K562 (cell line): ENCODE measurements at regions not wholly inside any gene's neighbourhood (a gene's known extent, or its start where the extent isn't known, plus 50 kb on each side); places are given as distances from the start of the nearest gene placed in this dataset.

Source experiments
- CAMTA2 ChIP-seq: fragments of 250-450 bp; sonication (Bioruptor Pico); conservative IDR thresholded peaks from 2 replicates; pipeline ENCODE4 v1.5.1; 2022
- DNMT1 ChIP-seq: fragments of 450-650 bp; IDR thresholded peaks from 2 replicates; pipeline ENCODE4 v1.6.1; 2016; ENCODE audit warnings: antibody characterized with exemption, mild to moderate bottlenecking
- HSF4 ChIP-seq: fragments of 250-450 bp; sonication (Bioruptor Pico); IDR thresholded peaks from 2 replicates; pipeline ENCODE4 v2.1.2; 2022; ENCODE audit warnings: mild to moderate bottlenecking, moderate library complexity, borderline replicate concordance
- MAFK ChIP-seq: IDR thresholded peaks from 2 replicates; pipeline ENCODE4 v1.6.1; 2011; ENCODE audit warnings: low read length, improper control_type of control experiment
- TRIM24 ChIP-seq, 2 experiments: fragments of 450-650 bp; IDR thresholded peaks; 2 replicates each; pipeline ENCODE4 v1.6.1; 2016
- TF ChIP-seq, protein P1 (sequence below), 3 experiments: IDR thresholded peaks in 2 of 3; conservative IDR thresholded peaks in 1 of 3; 2 replicates each; pipeline ENCODE4 v1.5.1; 2011 to 2012; ENCODE audit warnings: low read length in 3 of 3, mild to moderate bottlenecking in 3 of 3, control low read depth in 2 of 3, improper control_type of control experiment in 1 of 3, inconsistent platforms in 1 of 3, low read depth in 1 of 3, mixed read lengths in 1 of 3, moderate library complexity in 1 of 3; ENCODE audit not compliant: insufficient read depth in 2 of 3

DNA sequence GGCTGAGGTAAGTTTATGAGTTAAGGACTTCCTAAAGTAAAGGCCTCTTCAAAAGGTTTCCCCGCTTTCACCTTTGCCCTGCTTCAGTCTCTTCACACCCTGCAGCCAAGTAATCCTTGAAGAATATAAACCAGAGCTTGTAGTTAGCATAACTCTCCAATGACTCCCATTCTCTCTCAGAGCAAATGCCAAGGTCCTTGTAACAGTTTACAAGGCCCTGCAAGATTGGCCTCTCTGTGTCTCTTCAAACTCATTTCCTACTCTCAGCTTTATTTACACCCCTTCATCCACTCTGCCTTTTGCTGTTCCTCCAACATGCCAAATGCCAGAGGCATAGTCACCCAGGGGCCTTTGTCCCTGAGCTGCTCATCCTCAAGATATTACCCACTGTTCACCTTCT is 60.5 kb upstream of the MME start:
- TF ChIP-seq, protein P1, sequence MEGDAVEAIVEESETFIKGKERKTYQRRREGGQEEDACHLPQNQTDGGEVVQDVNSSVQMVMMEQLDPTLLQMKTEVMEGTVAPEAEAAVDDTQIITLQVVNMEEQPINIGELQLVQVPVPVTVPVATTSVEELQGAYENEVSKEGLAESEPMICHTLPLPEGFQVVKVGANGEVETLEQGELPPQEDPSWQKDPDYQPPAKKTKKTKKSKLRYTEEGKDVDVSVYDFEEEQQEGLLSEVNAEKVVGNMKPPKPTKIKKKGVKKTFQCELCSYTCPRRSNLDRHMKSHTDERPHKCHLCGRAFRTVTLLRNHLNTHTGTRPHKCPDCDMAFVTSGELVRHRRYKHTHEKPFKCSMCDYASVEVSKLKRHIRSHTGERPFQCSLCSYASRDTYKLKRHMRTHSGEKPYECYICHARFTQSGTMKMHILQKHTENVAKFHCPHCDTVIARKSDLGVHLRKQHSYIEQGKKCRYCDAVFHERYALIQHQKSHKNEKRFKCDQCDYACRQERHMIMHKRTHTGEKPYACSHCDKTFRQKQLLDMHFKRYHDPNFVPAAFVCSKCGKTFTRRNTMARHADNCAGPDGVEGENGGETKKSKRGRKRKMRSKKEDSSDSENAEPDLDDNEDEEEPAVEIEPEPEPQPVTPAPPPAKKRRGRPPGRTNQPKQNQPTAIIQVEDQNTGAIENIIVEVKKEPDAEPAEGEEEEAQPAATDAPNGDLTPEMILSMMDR (IDR thresholded peaks at IDR 0.05 in 2 of 3, conservative IDR thresholded peaks at IDR 0.05 in 1 of 3; ENCODE audit: insufficient read depth in 2 of 3, low read depth in 1 of 3, low read length in 3 of 3) = no peak
- TF ChIP-seq CAMTA2 (CRISPR knock-in tag) (no peak), HSF4 (no peak), MAFK (no peak), TRIM24 (IDR thresholded peaks at IDR 0.05) (no peak), DNMT1 (no peak)
